Smooth muscle cell (in vitro differentiated cells): ENCODE measurements at regions not wholly inside any gene's neighbourhood (a gene's known extent, or its start where the extent isn't known, plus 50 kb on each side); places are given as distances from the start of the nearest gene placed in this dataset.

Experiments used
- DNase-seq: peaks from one replicate; lab custom pipeline; 2025; ENCODE audit not compliant: unreplicated experiment; lab: John Stamatoyannopoulos, UW
- H2AFZ ChIP-seq: fragments of 200-600 bp; sonication (generic); 2 replicates; pipeline ENCODE4 v1.6.0; 2016; ENCODE audit warnings: antibody characterized with exemption, low read depth, mild to moderate bottlenecking
- H3F3A ChIP-seq: fragments of 200-600 bp; sonication (generic); 2 replicates; pipeline ENCODE4 v1.6.0; 2017; ENCODE audit warnings: antibody characterized with exemption, low read depth
- H3K27ac ChIP-seq: fragments of 200-600 bp; sonication (generic); 2 replicates; pipeline ENCODE4 v1.5.1; 2016; ENCODE audit warnings: low read depth, mild to moderate bottlenecking
- H3K27me3 ChIP-seq: fragments of 200-600 bp; sonication (generic); 2 replicates; pipeline ENCODE4 v1.6.1; 2016; ENCODE audit warnings: low read depth, mild to moderate bottlenecking
- H3K36me3 ChIP-seq: fragments of 200-600 bp; sonication (generic); 2 replicates; pipeline ENCODE4 v1.5.1; 2016; ENCODE audit warnings: low read depth
- H3K4me1 ChIP-seq: fragments of 200-600 bp; sonication (generic); 2 replicates; pipeline ENCODE4 v1.5.1; 2016; ENCODE audit warnings: low read depth
- H3K4me2 ChIP-seq: fragments of 200-600 bp; sonication (generic); 2 replicates; pipeline ENCODE4 v1.6.0; 2016; ENCODE audit warnings: mild to moderate bottlenecking
- H3K4me3 ChIP-seq: fragments of 200-600 bp; sonication (generic); 2 replicates; pipeline ENCODE4 v1.5.1; 2016; ENCODE audit warnings: mild to moderate bottlenecking
- H3K79me2 ChIP-seq: fragments of 200-600 bp; sonication (generic); 2 replicates; pipeline ENCODE4 v1.6.0; 2016; ENCODE audit warnings: low read depth, mild to moderate bottlenecking
- H3K9ac ChIP-seq: fragments of 200-600 bp; sonication (generic); 2 replicates; pipeline ENCODE4 v1.6.0; 2016; ENCODE audit warnings: low read depth
- H3K9me3 ChIP-seq: fragments of 200-600 bp; sonication (generic); replicated peaks from 2 replicates; pipeline ENCODE4 v1.5.1; 2016; ENCODE audit warnings: low read depth
- H4K20me1 ChIP-seq: fragments of 200-600 bp; sonication (generic); 2 replicates; pipeline ENCODE4 v1.6.0; 2016; ENCODE audit warnings: low read depth
- WGBS: methylation state at CpG from one replicate; pipeline ENCODE4 v1.1.7; 2016; ENCODE audit warnings: low lambda C conversion rate; 5-methylcytosine and 5-hydroxymethylcytosine counted together
- TF ChIP-seq, protein P1 (sequence below): fragments of 200-600 bp; sonication (generic); IDR thresholded peaks from 2 replicates; pipeline ENCODE4 v1.5.1; 2017; ENCODE audit warnings: borderline replicate concordance, mild to moderate bottlenecking, antibody characterized with exemption; ENCODE audit not compliant: insufficient read depth, poor library complexity, severe bottlenecking

DNA sequence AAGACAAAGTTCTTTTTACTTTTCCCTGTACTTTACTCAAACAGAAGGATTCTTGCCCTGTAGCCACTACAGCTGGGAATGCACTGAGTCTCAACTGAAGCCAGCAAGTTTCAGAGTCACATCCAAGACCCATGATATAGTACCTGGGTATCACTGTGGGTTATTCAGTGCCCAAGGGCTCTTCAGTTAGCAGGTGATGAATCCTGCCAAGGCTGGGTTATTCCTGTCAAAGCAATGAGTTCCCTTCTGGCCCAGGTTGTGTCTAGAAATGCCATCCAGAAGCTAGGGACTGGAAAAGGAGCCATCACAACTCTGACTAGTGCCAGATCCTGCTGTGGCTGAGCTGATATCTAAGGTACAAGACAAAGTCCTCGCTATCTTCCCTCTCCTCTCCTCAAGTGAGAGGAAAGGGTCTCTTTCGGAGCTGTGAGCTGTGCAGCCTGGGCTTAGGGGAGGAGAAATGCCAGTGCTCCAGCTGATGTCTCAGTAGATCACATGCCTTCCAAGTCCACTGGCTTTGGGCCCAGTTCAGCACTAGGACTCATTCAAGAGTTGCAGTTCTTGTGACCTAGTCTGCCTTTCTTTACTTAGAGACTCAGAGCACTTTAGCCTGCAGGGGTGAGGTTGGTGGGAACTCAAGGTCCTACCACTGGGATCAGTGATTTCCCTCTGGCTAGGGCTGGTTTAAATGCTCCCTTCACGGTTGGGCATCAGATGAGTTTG is 369.4 kb downstream of the TBX15 start:
- H3K9ac ChIP-seq: no peak overlapping the region
- no peak overlapping the region for H2AFZ ChIP-seq
- H3K27ac ChIP-seq: no peak overlapping the region
- no peak for DNase-seq
- H4K20me1 ChIP-seq: no peaks in the 10 kb centered on the region
- no peaks in the 10 kb centered on the region for H3K9me3 ChIP-seq
- H3K4me1 ChIP-seq: no peaks in the 10 kb centered on the region
- H3K4me3 ChIP-seq: no peak overlapping the region
- no peaks in the 10 kb centered on the region for H3F3A ChIP-seq
- no peaks in the 10 kb centered on the region for H3K79me2 ChIP-seq
- TF ChIP-seq, protein P1, sequence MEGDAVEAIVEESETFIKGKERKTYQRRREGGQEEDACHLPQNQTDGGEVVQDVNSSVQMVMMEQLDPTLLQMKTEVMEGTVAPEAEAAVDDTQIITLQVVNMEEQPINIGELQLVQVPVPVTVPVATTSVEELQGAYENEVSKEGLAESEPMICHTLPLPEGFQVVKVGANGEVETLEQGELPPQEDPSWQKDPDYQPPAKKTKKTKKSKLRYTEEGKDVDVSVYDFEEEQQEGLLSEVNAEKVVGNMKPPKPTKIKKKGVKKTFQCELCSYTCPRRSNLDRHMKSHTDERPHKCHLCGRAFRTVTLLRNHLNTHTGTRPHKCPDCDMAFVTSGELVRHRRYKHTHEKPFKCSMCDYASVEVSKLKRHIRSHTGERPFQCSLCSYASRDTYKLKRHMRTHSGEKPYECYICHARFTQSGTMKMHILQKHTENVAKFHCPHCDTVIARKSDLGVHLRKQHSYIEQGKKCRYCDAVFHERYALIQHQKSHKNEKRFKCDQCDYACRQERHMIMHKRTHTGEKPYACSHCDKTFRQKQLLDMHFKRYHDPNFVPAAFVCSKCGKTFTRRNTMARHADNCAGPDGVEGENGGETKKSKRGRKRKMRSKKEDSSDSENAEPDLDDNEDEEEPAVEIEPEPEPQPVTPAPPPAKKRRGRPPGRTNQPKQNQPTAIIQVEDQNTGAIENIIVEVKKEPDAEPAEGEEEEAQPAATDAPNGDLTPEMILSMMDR: no peak
- H3K27me3 ChIP-seq: no peaks in the 10 kb centered on the region
- H3K4me2 ChIP-seq: no peak overlapping the region
- WGBS: 86% methylated on average over 3 of the region's 3 CpGs
- no peaks in the 10 kb centered on the region for H3K36me3 ChIP-seq

DNA sequence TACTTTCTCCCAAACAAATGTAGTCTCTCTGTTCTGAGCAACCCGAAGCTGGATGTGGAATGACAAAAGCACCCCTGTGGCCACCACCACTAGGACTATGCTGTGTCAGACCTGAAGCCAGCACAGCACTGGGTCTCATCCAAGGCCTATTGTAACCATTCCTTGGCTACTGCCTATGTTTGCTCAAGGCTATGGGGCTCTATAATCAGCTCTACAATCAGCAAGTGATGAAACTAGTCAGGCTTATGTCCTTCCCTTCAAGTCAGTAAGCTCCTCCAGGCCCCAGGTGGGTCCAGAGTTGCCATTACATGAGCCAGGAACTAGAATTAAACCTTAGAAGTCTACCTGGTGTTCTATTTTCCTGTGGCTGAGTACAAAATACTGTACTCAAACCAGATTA is 370.2 kb downstream of the TBX15 start:
- no peak overlapping the region for H2AFZ ChIP-seq
- H3K4me3 ChIP-seq: no peak overlapping the region
- no peak overlapping the region for H3K9ac ChIP-seq
- H4K20me1 ChIP-seq: no peaks in the 10 kb centered on the region
- no peak overlapping the region for H3K4me2 ChIP-seq
- H3K9me3 ChIP-seq: no peaks in the 10 kb centered on the region
- no peaks in the 10 kb centered on the region for H3K79me2 ChIP-seq
- H3K27me3 ChIP-seq: no peaks in the 10 kb centered on the region
- TF ChIP-seq, protein P1: no peak
- DNase-seq: no peak
- H3K27ac ChIP-seq: no peak overlapping the region
- H3K4me1 ChIP-seq: no peaks in the 10 kb centered on the region
- no peaks in the 10 kb centered on the region for H3K36me3 ChIP-seq
- 11% methylated on average over 1 of the region's 1 CpG for WGBS
- H3F3A ChIP-seq: no peaks in the 10 kb centered on the region

DNA sequence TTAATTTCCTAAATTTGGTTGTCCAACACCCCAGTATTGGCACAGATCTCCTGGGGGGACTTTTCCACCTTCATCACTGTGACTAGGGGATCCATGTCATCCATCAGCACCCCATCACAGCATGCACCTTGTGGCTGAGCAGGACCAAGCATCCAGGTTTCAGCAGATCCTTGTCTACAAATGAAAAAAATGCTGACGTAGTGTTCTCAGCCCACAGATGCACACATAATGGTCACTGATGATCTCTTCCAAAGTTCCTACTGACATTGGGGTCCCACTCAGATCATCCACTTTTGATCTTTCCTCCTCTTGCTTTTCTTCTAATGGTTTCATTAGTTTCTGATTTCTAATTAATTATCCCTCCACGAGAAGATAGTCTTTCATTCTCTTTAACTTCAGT is 373.1 kb downstream of the TBX15 start:
- no peaks in the 10 kb centered on the region for H4K20me1 ChIP-seq
- no peaks in the 10 kb centered on the region for H3K36me3 ChIP-seq
- no peaks in the 10 kb centered on the region for H3K9me3 ChIP-seq
- no peak overlapping the region for H3K9ac ChIP-seq
- TF ChIP-seq, protein P1: no peak
- no peaks in the 10 kb centered on the region for H3K4me1 ChIP-seq
- no peak overlapping the region for H3K4me3 ChIP-seq
- H3K79me2 ChIP-seq: no peaks in the 10 kb centered on the region
- 73% methylated on average over 2 of the region's 2 CpGs for WGBS
- H2AFZ ChIP-seq: no peak overlapping the region
- no peaks in the 10 kb centered on the region for H3K27me3 ChIP-seq
- no peak overlapping the region for H3K4me2 ChIP-seq
- no peak overlapping the region for H3K27ac ChIP-seq
- no peaks in the 10 kb centered on the region for H3F3A ChIP-seq
- DNase-seq: no peak

DNA sequence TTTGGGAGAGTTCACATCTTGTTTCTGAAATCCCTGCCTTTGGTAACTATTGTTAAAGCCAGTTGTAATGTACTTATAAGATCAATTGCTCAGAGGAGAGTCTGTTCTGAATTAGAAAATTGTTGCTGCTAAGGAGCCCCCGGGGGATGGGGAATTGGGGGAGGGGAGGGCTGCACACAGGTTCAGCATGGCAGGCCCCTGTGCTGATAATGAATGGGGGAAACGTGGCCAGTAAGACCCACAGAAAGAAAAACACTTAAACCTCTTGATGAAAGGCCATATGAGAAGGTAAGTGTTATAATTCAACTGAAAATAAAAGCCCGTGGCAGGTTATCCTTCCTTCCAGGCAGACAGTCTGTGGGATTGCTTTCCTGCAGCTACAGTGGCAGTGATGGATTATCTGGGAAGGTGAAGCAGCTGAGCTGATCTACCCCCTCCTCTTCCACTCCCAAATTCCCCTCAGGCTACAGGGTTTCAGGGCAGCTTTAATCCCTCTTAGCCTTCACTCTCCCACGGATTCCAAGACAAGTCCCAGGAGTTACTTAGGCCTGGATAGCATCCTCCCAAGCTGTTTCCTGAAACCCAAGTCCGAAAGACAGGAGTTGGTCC is 398.8 kb downstream of the TBX15 start:
- H3K27me3 ChIP-seq: no peaks in the 10 kb centered on the region
- 52% methylated on average over 5 of the region's 5 CpGs for WGBS
- no peaks in the 10 kb centered on the region for H3K9me3 ChIP-seq
- H2AFZ ChIP-seq: no peak overlapping the region
- no peaks in the 10 kb centered on the region for H3K36me3 ChIP-seq
- H3K4me2 ChIP-seq: no peak overlapping the region
- no peak overlapping the region for H3K4me3 ChIP-seq
- H3K27ac ChIP-seq: no peak overlapping the region
- no peaks in the 10 kb centered on the region for H3K79me2 ChIP-seq
- DNase-seq: no peak
- no peak overlapping the region for H3K9ac ChIP-seq
- H4K20me1 ChIP-seq: no peaks in the 10 kb centered on the region
- H3F3A ChIP-seq: no peaks in the 10 kb centered on the region
- TF ChIP-seq, protein P1: no peak
- H3K4me1 ChIP-seq: no peaks in the 10 kb centered on the region
